Right lobe of liver (tissue), 4 donors: ENCODE measurements at regions not wholly inside any gene's neighbourhood (a gene's known extent, or its start where the extent isn't known, plus 50 kb on each side); places are given as distances from the start of the nearest gene placed in this dataset.

ENCODE experiments used
- CTCF ChIP-seq, 4 donors: fragments of 200-600 bp in 3 of 4; fragments of 450-650 bp in 1 of 4; IDR thresholded peaks; one replicate each; pipeline versions ENCODE4 v1.5.1 to v1.8.0; 2016 to 2022; ENCODE audit warnings: antibody characterized with exemption in 4 of 4, mild to moderate bottlenecking in 2 of 4
- POLR2A ChIP-seq: fragments of 450-650 bp; IDR thresholded peaks from one replicate; pipeline ENCODE4 v1.6.1; 2017; ENCODE audit warnings: antibody characterized with exemption, mild to moderate bottlenecking
- donor health status: DM: no; HTN: no; CAD: no.
- donor health status: DM: no; HTN: no; CAD: no.
- donor health status: DM: no; HTN: yes; CAD: no.

DNA sequence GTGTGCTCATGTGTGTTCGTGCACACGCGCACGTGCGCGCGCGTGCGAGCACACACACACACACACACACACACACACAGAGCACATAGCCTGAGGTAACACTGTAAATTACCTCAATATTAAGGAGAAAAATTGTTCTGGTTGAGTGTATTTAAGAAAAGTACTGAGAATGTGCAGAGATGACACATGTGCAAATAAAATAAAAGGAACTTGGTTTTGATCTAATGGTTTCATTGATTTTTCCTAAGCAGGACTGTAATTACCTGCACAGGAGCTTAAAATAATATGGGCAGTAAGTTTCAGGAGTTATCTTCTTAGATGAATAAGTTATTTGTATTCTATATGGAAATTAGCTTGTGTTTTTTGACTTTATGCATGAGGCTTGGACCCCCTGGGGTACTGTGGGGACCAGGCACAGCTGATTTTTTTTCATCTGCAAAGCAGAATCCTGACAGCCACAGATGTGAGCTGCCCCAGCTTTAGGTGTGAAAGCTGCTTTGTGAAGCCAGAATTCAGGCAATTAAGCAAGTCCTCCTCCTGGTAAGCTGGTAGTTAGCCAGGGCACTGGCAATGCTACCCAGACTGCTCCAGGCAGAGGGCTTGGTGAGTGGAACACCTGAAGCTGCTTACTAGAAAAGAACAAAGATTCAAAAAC is 1040.6 kb upstream of the CITED2 start:
- TF ChIP-seq CTCF (IDR thresholded peaks at IDR 0.05), result no peak
- no peak for TF ChIP-seq POLR2A
